Neural progenitor cell (in vitro differentiated cells): ENCODE measurements at regions not wholly inside any gene's neighbourhood (a gene's known extent, or its start where the extent isn't known, plus 50 kb on each side); places are given as distances from the start of the nearest gene placed in this dataset.

Source experiments
- EZH2 ChIP-seq: fragments of 200-600 bp; sonication (generic); IDR thresholded peaks from 2 replicates; pipeline ENCODE4 v1.6.1; 2017; ENCODE audit warnings: antibody characterized with exemption, mild to moderate bottlenecking, moderate library complexity
- EZH2phosphoT487 ChIP-seq: fragments of 200-600 bp; sonication (generic); IDR thresholded peaks from 2 replicates; pipeline ENCODE4 v1.6.1; 2017; ENCODE audit warnings: antibody characterized with exemption
- TF ChIP-seq, protein P1 (sequence below): fragments of 200-600 bp; sonication (generic); IDR thresholded peaks from 2 replicates; pipeline ENCODE4 v1.5.1; 2017; ENCODE audit warnings: antibody characterized with exemption, mild to moderate bottlenecking

DNA sequence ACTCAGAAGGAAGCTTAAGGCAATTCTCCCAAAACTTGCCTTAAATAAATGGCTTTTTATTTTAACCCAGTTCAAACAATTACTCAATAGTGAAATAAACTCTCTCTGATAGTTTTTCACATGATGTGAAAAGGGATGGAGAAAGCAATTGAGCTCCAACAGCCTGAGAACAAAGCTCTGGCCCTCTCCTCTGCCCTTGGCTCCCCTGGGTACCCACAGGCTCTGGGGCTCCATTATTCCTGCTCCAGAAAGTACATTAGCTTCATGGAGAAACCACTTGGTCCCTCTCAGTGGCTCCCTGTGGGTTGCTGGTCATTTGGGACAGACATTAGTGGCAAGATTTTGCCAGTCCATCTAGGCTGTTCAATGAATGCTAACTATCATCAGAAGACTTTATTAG, 242.8 kb downstream of the ATP23 start:
- TF ChIP-seq, protein P1, sequence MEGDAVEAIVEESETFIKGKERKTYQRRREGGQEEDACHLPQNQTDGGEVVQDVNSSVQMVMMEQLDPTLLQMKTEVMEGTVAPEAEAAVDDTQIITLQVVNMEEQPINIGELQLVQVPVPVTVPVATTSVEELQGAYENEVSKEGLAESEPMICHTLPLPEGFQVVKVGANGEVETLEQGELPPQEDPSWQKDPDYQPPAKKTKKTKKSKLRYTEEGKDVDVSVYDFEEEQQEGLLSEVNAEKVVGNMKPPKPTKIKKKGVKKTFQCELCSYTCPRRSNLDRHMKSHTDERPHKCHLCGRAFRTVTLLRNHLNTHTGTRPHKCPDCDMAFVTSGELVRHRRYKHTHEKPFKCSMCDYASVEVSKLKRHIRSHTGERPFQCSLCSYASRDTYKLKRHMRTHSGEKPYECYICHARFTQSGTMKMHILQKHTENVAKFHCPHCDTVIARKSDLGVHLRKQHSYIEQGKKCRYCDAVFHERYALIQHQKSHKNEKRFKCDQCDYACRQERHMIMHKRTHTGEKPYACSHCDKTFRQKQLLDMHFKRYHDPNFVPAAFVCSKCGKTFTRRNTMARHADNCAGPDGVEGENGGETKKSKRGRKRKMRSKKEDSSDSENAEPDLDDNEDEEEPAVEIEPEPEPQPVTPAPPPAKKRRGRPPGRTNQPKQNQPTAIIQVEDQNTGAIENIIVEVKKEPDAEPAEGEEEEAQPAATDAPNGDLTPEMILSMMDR: no peak
- TF ChIP-seq EZH2 (no peak), EZH2phosphoT487 (no peak)
